Right forelimb (tissue), 1 donor: ENCODE measurements at regions not wholly inside any gene's neighbourhood (a gene's known extent, or its start where the extent isn't known, plus 50 kb on each side); places are given as distances from the start of the nearest gene placed in this dataset.

ENCODE experiments used
- DNase-seq: peaks from one replicate; pipeline ENCODE4 v3.0.0-alpha.2; 2018

DNA sequence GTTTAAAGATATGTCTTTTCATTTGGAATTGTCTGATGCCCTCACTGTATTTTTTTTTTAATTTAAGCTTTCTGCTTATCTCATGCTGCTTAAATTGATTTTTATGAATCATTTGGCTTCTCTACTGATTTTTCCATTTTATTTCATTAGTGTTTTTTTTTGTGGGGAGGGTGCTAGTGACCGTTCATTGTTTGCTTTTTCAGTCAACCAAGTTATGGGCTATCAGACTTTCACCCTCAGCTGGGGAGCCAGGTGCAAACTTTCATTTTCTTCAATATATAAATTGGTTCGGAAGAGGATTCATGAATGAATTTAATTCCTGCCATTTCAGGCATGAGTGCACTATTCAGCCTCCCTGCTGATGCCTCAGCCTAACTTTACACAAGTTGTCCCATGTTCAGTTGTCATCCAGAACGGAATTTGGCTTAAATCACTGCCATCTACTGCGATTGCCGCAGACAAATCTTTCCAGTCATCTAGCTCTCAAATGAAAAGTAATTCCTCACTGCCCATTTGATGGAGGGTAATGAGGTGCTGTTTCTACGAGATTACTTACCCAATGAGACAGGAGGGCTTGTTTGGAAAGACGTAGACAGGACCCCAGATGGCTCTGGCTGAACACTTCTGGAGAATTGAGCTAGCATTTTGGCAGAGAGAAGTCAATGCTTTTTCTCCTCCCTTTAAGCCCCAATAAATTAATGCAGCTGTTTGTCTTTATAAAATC lies 89.9 kb upstream of the RORA start:
- DNase-seq: no peak

DNA sequence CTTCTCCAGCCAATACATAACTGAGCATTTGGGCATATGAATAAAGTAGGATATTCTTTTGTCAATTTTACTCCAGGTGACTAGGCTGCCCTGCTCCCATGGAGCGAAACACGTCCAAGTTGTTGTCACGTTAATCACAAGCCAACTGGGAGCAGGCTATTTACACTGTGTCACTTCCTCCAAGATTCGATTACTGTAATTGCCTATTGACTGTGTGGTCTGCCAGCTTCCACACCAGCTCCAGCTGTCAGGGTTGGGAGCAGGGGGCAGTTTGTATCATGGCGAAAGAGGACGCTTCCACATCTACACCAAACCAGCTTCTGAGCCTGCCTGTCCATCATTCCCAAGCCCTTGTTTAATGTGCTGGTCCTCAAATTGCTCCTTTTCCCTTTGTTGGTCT lies 89.2 kb upstream of the RORA start:
- no peak for DNase-seq

DNA sequence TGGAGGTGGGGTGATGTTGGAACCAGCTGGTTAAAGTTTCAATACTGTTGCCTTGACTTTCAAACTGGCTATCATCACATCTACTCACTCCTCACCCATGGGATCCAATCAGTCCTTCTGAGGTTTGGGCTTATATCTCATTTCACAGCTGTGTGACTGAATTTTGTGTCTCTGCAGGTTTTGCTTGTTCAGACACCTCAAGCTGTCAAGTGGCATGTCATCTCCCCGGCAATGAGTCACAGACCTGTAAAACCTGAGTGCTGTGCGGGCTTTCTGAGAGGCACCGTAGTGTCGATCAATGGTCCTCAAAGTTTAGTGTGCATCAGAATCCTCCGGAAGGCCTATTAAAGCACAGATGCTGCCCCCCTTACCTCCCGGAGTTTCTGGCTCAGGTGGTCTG lies 86.4 kb upstream of the RORA start:
- no peak for DNase-seq

DNA sequence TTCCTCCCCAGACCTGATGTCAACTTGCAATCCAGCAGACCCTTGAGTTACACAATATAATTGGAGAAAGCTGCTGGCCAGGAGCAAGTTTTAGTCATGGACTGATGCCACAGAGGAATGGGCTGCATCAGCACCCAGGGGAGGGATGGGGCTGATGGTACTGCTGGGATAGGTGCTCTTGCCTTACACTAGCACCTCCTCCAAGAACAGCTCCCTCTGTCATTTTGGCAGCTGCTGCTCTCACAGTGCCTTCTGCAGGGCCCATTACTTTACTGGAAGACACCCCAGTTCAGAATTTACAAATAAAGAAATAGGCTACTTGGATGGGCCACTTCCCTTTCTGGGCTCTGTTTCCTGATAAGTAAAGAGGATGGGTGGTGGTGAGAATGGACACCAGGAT lies 85.3 kb upstream of the RORA start:
- no peak for DNase-seq

DNA sequence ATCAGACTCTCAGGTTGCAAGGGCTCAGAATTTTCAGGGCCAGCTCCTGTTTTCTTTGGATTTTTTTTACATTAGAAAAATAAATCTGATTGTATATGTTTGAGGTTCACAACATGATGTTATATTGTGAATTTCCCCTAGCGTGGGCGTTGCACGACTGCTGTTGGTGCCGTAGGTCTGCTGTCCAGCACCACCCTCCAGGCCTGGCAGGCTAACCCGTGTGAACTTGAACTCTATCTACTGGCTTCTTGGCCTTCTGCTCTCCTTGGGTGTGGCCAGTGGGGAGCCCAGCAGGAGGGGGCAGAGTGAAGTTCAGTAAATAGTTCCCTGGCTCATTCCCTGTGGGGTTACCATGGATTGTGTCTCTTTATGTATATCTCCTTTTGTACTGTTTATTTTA lies 80.5 kb upstream of the RORA start:
- DNase-seq: no peak

DNA sequence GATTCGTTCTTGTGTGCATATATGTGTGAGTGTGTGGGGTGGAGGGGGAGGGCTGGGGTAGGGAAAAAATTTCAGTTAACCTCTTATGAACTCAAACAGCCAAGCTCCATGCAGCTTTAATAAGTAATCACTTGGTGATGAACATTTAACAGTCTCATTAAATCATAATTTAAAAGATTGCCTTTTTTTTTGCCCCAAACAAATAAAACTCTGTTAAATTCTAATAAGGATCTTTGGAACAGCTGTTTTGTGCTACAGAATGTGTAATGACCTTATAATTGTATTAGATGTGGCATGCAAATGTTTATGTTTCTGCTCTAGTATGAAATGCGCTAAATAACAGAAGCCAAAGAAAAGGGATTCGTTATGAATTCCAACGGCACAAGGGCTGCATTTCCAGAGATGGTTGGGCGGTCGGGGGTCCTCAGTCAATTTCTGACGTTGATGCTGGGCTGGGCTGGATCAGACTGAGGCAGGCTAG lies 80.0 kb upstream of the RORA start:
- DNase-seq: no peak

DNA sequence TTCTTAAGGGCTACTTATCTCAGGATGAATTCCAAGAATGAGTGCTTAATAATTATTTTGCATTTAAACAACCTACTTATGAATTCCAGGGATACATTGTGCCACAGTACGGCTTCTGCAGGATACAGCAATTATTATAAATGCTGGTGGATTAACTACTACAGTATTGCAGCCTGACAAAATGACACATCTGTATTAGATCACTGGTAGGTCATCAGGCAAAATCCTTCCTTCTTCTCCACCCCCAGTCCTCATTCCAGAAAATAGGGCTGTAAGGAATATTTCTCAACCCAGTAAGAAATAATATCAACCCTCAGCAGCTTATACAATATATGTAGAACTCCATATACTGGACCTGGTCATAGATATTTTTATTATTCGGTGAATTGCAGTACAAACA lies 79.3 kb upstream of the RORA start:
- DNase-seq: no peak

DNA sequence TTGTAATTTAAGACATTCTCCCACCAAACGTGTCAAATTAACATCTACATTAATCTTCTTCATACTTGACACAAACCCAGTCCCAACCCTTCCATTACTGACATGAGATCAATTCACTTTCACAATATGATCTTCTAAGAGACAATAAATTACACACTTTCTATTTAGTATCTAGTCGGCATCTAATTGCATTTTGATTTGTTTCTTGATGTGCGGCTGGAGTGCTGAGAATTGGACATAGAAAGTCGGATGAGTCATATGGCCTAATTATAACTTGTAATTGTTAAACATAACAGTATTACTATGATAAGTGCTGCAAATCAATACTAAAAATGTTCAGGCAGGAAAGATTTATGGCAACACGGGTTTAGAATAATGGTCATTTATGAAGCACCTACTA lies 78.4 kb upstream of the RORA start:
- no peak for DNase-seq

DNA sequence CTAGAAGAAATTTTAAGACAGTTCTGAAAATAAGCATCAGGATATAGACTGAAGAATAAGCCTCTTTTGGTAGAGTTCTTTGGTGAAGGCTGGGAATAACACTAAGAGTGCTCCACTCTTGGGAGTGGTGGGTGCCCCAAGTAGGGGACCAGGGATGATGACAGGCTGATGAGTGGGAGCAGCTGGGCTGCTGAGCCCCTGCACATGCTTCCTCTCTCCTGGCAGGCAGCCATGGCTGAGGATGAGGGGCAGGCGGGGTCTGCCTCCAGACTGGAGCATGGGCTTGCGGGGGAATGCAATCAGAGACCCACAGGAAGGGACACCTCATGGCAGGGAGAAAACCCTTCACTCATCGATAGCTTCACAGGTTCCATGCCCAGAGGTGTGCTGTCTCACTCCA lies 72.6 kb upstream of the RORA start:
- DNase-seq: no peak

DNA sequence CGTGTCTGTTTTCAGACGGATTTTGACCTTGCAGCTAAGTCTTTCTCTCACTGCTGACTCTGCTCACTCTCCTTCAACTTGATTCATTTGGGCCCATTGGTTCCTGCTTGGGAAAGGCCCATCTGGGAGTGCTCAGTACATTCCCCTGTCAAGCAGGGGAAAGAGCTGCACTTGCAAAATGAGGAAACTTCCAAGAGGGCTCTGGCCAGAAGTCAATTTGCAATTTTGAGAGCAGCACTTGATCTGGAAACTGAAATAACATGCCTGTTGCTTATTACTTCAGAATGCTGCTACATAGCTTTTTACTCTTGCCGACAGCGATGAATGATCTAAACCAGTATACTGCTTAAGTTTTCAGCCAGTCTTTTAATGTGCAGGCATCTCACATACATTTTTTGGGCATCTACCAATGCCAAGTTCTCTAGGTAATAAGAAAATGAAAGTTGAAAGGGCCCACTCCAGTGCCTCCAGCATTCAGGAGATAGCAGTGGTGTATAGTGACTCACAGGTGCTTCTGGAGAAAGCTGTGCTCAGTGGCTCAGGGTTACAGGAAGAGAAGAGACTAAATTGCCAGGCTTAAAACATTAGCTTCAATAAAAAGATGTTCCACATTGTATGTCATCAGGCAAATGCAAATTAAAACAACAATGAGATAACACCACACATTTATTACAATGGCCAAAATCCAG lies 70.1 kb upstream of the RORA start:
- no peak for DNase-seq

DNA sequence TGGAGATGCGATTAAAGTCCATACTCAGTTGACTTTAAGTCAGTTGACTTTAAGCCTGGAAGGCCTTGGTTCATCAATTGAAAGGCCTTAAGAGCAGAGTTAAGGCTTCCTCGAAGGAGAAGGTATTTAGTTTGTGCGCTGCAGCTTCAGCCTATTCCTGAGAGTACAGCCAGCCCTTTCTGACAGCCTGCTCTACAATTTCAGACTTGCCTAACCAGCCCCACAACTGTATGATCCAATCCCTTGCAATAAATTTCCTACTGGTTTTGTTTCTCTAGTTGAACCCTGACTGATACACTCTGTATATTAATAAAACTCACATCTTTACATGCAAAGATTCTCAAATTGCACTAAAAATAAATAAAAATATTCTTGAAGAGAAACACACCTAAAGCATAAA lies 66.1 kb upstream of the RORA start:
- no peak for DNase-seq

DNA sequence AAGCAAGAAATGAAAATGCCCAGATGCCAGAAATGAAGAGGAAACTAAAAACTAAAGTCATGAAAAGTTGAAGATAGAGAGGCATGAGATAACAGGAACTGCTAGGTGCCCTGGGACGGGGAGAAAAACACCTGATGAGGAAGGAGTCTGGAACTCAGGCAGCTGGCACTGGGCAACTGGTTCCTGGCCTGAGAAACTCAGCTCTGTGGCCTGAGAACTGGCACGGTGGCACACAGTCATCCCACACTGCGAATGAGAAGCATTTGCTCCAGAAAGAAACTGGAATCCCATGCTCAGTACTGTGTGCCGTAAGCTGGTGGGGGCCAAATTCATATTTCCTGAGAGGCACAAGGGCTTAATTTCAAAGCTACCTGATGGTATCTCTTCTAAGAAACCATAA lies 53.6 kb upstream of the RORA start:
- DNase-seq: no peak

DNA sequence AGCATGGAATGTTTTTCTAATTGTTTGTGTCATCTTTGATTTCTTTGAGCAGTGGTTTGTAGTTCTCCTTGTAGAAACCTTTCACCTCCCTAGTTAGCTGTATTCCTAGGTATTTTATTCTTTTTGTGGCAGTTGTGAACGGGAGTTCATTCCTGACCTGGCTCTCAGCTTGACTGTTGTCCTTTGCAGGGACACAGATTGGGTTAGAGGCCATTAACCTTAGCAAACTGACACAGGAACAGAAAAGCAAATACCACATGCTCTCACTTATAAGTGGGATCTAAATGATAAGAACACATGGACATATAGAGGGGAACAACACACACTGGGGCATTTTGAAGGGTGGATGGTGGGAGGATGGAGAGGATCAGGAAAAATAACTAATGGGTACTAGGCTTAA lies 52.2 kb upstream of the RORA start:
- DNase-seq: no peak
